Endodermal cell (in vitro differentiated cells): ENCODE measurements at regions not wholly inside any gene's neighbourhood (a gene's known extent, or its start where the extent isn't known, plus 50 kb on each side); places are given as distances from the start of the nearest gene placed in this dataset.

ENCODE experiments used
- DNase-seq: peaks from one replicate; pipeline ENCODE4 v3.0.0-alpha.2; 2017
- H3K27ac ChIP-seq: 2 replicates; pipeline ENCODE4 v1.5.1; 2013; ENCODE audit warnings: mild to moderate bottlenecking, low read depth, low read length, moderate library complexity
- H3K27me3 ChIP-seq: 2 replicates; pipeline ENCODE4 v1.6.1; 2013; ENCODE audit warnings: mild to moderate bottlenecking, low read length, moderate library complexity; ENCODE audit not compliant: insufficient read depth, control insufficient read depth, poor library complexity, severe bottlenecking
- H3K36me3 ChIP-seq: 2 replicates; pipeline ENCODE4 v1.7.0; 2013; ENCODE audit warnings: mild to moderate bottlenecking, low read length, moderate library complexity; ENCODE audit not compliant: control insufficient read depth, insufficient read depth
- H3K4me1 ChIP-seq: one replicate; pipeline ENCODE4 v1.7.0; 2013; ENCODE audit warnings: low read length; ENCODE audit not compliant: control insufficient read depth, insufficient read depth
- H3K4me3 ChIP-seq: 2 replicates; pipeline ENCODE4 v1.5.1; 2013; ENCODE audit warnings: mild to moderate bottlenecking, low read length, moderate library complexity
- H3K9ac ChIP-seq: 2 replicates; pipeline ENCODE4 v1.6.1; 2013; ENCODE audit warnings: mild to moderate bottlenecking, low read length, moderate library complexity; ENCODE audit not compliant: poor library complexity, severe bottlenecking; ENCODE audit errors: extremely low read depth
- H3K9me3 ChIP-seq: 2 replicates; pipeline ENCODE4 v1.6.1; 2013; ENCODE audit warnings: mild to moderate bottlenecking, low read length, moderate library complexity; ENCODE audit not compliant: control insufficient read depth
- H3K27ac Mint-ChIP-seq: 2 replicates; pipeline ENCODE4 v1.8.0; 2020; ENCODE audit warnings: mixed read lengths
- H3K27me3 Mint-ChIP-seq: 2 replicates; pipeline ENCODE4 v1.8.0; 2021; ENCODE audit warnings: mild to moderate bottlenecking, mixed read lengths; ENCODE audit not compliant: insufficient read depth
- H3K36me3 Mint-ChIP-seq: 2 replicates; pipeline ENCODE4 v1.8.0; 2020; ENCODE audit warnings: low read depth, mixed read lengths
- H3K4me1 Mint-ChIP-seq: 2 replicates; pipeline ENCODE4 v1.8.0; 2020; ENCODE audit warnings: mixed read lengths
- H3K4me3 Mint-ChIP-seq: 2 replicates; pipeline ENCODE4 v1.8.0; 2020; ENCODE audit warnings: mild to moderate bottlenecking, moderate library complexity, mixed read lengths
- H3K9me3 Mint-ChIP-seq: 2 replicates; pipeline ENCODE4 v1.8.0; 2020; ENCODE audit warnings: mild to moderate bottlenecking, mixed read lengths
- WGBS, 2 experiments: methylation state at CpG; one replicate each; pipeline versions ENCODE4 v1.1.5 to v1.1.7; 2013; ENCODE audit warnings: missing lambda C conversion rate in 2 of 2, mixed read lengths in 1 of 2; ENCODE audit not compliant: insufficient coverage in 1 of 2, insufficient read length in 1 of 2; 5-methylcytosine and 5-hydroxymethylcytosine counted together
- TF ChIP-seq, protein P1 (sequence below): fragments of 200-600 bp; sonication (generic); conservative IDR thresholded peaks from 2 replicates; pipeline ENCODE4 v1.5.0; 2021; ENCODE audit warnings: antibody characterized with exemption, mild to moderate bottlenecking

DNA sequence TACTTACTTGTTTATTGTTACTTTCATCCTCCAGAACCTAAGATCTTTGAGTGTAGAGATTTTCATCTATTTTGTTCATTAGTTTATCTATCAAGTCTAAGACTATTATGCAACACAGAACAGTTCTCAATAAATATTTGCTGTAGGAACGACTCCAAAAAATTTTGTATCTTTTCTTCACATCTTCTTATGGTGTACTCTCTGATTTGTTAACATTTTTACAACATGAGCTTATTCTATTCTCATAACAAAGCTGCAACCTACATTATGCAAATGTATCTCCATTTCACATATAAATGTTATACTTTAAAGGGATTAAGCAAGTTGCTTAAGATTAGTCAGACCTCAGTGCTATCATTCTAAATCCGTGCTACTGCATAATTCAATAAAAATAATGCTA, 514.2 kb upstream of the ZP4 start:
- WGBS, 2 experiments: 86% methylated on average over 1 of the region's 2 CpGs; no CpG with 5 or more reads in 1 of the 2 experiments

DNA sequence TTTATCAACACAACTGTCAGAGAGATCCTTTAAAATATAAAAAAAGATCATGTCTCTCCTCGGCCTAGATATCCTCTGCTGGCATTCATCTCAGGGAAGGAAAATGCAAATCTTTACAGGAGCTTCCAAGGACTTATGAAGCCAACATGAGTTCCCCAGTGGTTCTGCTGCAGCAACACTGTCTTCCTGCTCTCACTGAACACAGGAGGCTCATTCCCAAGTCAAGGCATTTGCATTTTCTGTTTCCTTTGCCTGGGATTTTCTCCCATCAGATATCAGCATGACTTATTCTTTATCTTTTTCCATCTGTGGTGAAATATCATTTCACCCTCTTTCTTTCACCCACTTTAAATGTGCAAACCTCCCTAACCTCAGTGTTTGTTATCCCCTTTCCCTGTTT, 513.8 kb upstream of the ZP4 start:
- DNase-seq: no peak
- Histone ChIP-seq H3K4me1 (no peaks in the 10 kb centered on the region), H3K27me3 (no peaks in the 10 kb centered on the region), H3K9me3 (no peaks in the 10 kb centered on the region), H3K9ac (no peak overlapping the region), H3K4me3 (no peak overlapping the region), H3K27ac (no peak overlapping the region), H3K36me3 (no peaks in the 10 kb centered on the region)
- WGBS, 2 experiments: 87 to 91% methylated on average over 1 of the region's 1 CpG
- no peak overlapping the region for H3K27ac Mint-ChIP-seq
- no peaks in the 10 kb centered on the region for H3K4me1 Mint-ChIP-seq
- H3K9me3 Mint-ChIP-seq: no peaks in the 10 kb centered on the region
- H3K4me3 Mint-ChIP-seq: no peak overlapping the region
- TF ChIP-seq, protein P1, sequence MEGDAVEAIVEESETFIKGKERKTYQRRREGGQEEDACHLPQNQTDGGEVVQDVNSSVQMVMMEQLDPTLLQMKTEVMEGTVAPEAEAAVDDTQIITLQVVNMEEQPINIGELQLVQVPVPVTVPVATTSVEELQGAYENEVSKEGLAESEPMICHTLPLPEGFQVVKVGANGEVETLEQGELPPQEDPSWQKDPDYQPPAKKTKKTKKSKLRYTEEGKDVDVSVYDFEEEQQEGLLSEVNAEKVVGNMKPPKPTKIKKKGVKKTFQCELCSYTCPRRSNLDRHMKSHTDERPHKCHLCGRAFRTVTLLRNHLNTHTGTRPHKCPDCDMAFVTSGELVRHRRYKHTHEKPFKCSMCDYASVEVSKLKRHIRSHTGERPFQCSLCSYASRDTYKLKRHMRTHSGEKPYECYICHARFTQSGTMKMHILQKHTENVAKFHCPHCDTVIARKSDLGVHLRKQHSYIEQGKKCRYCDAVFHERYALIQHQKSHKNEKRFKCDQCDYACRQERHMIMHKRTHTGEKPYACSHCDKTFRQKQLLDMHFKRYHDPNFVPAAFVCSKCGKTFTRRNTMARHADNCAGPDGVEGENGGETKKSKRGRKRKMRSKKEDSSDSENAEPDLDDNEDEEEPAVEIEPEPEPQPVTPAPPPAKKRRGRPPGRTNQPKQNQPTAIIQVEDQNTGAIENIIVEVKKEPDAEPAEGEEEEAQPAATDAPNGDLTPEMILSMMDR: no peak
- H3K36me3 Mint-ChIP-seq: no peaks in the 10 kb centered on the region
- H3K27me3 Mint-ChIP-seq: no peaks in the 10 kb centered on the region

More for the DNA sequence above, 514.2 kb upstream of the ZP4 start:
- H3K27me3 Mint-ChIP-seq: no peaks in the 10 kb centered on the region
- Histone ChIP-seq H3K36me3 (no peaks in the 10 kb centered on the region), H3K27me3 (no peaks in the 10 kb centered on the region), H3K9ac (no peak overlapping the region), H3K9me3 (no peaks in the 10 kb centered on the region), H3K27ac (no peak overlapping the region), H3K4me3 (no peak overlapping the region), H3K4me1 (no peaks in the 10 kb centered on the region)
- no peaks in the 10 kb centered on the region for H3K36me3 Mint-ChIP-seq
- no peaks in the 10 kb centered on the region for H3K9me3 Mint-ChIP-seq
- no peak overlapping the region for H3K4me3 Mint-ChIP-seq
- TF ChIP-seq, protein P1: no peak
- no peak overlapping the region for H3K27ac Mint-ChIP-seq
- no peaks in the 10 kb centered on the region for H3K4me1 Mint-ChIP-seq
- DNase-seq: no peak

DNA sequence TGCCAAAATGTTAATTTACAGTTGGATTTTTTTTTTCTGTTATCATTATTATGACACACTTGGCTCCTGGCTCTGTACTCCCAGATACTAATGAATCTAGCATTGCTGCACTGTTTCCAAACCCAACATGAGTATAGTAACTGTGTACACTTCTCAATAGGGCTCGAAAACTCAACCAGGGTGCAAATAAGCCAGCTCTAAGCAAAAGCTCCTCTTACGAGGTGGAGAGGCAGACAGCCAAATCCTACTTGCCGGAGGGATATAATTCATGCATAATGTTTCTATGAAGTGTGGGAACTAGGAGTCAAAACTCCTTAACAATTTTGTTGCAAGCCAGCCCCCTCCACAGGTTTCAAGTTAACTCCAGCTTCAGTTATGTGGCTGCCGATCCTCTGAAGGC, 510.4 kb upstream of the ZP4 start:
- no peaks in the 10 kb centered on the region for H3K9me3 Mint-ChIP-seq
- 91 to 100% methylated on average over 1 to 4 of the region's 4 CpGs for WGBS, 2 experiments

More for the DNA sequence above, 510.4 kb upstream of the ZP4 start:
- no peaks in the 10 kb centered on the region for H3K27me3 Mint-ChIP-seq
- Histone ChIP-seq H3K36me3 (no peaks in the 10 kb centered on the region), H3K9me3 (no peaks in the 10 kb centered on the region), H3K27me3 (no peaks in the 10 kb centered on the region), H3K27ac (no peak overlapping the region), H3K4me3 (no peak overlapping the region), H3K9ac (no peak overlapping the region), H3K4me1 (no peaks in the 10 kb centered on the region)
- H3K4me3 Mint-ChIP-seq: no peak overlapping the region
- TF ChIP-seq, protein P1: no peak
- no peaks in the 10 kb centered on the region for H3K36me3 Mint-ChIP-seq
- no peak overlapping the region for H3K27ac Mint-ChIP-seq
- no peaks in the 10 kb centered on the region for H3K4me1 Mint-ChIP-seq
- DNase-seq: no peak
